C4-2B (cell line): ENCODE measurements at regions not wholly inside any gene's neighbourhood (a gene's known extent, or its start where the extent isn't known, plus 50 kb on each side); places are given as distances from the start of the nearest gene placed in this dataset.

Source experiments
- ZFX ChIP-seq: fragments of 450-650 bp; IDR thresholded peaks from 2 replicates; pipeline ENCODE4 v1.6.1; 2017
- TF ChIP-seq, protein P1 (sequence below): fragments of 450-650 bp; conservative IDR thresholded peaks from 2 replicates; pipeline ENCODE4 v1.5.1; 2017; ENCODE audit warnings: mild to moderate bottlenecking

DNA sequence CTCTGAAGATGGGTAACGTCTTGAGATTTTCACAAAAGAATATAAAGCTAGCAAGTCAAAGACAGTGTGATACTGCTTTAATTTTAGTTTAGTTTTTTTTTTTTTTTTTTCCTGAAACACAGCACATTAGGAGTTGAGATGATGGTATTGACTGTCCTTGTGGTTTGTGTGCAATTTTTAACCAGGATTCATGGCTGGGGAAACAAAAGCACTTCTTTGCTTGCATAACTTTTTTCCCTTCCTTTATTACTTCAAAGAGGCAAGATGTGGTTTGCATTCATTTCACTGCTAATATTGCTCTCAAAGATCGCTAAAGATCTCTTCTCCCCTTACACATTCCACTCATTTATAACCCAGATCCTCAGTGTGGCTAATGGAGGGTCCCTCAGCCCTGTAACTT, 157.1 kb upstream of the PZP start:
- TF ChIP-seq, protein P1, sequence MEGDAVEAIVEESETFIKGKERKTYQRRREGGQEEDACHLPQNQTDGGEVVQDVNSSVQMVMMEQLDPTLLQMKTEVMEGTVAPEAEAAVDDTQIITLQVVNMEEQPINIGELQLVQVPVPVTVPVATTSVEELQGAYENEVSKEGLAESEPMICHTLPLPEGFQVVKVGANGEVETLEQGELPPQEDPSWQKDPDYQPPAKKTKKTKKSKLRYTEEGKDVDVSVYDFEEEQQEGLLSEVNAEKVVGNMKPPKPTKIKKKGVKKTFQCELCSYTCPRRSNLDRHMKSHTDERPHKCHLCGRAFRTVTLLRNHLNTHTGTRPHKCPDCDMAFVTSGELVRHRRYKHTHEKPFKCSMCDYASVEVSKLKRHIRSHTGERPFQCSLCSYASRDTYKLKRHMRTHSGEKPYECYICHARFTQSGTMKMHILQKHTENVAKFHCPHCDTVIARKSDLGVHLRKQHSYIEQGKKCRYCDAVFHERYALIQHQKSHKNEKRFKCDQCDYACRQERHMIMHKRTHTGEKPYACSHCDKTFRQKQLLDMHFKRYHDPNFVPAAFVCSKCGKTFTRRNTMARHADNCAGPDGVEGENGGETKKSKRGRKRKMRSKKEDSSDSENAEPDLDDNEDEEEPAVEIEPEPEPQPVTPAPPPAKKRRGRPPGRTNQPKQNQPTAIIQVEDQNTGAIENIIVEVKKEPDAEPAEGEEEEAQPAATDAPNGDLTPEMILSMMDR, result no peak
- TF ChIP-seq ZFX, result no peak
